ENCODE measurements at regions not wholly inside any gene's neighbourhood (a gene's known extent, or its start where the extent isn't known, plus 50 kb on each side); places are given as distances from the start of the nearest gene placed in this dataset.
"Not testable (repeated sequence)": the region's sequence is repeated elsewhere in the genome, so short reads cannot be mapped to it uniquely, and the experiment has no call there.

GRCh38 chr1:146656356-146657060 lies 281.6 kb upstream of the NBPF12 start:
- not testable (repeated sequence) for H3K79me2 ChIP-seq (ENCODE audit: insufficient read depth, low read depth); H3K4me3 ChIP-seq (IDR thresholded peaks at IDR 0.05; ENCODE audit: insufficient read depth, low read depth, low read length); H2AFZ ChIP-seq (ENCODE audit: low read depth); H3K27ac ChIP-seq; H3K4me2 ChIP-seq; H3K4me1 ChIP-seq (ENCODE audit: low read depth, poor library complexity, severe bottlenecking); H3K27me3 ChIP-seq (ENCODE audit: insufficient read depth, low read depth); H4K20me1 ChIP-seq (ENCODE audit: insufficient read depth); H3K36me3 ChIP-seq (ENCODE audit: insufficient read depth); H3K9ac ChIP-seq

- not testable (repeated sequence) for H3K27ac ChIP-seq; H3K27me3 ChIP-seq (ENCODE audit: insufficient read depth, low read depth); H2AFZ ChIP-seq (ENCODE audit: low read depth); H3K4me1 ChIP-seq (ENCODE audit: low read depth, poor library complexity, severe bottlenecking); H4K20me1 ChIP-seq (ENCODE audit: insufficient read depth); H3K9ac ChIP-seq; H3K79me2 ChIP-seq (ENCODE audit: insufficient read depth, low read depth); H3K4me3 ChIP-seq (IDR thresholded peaks at IDR 0.05; ENCODE audit: insufficient read depth, low read depth, low read length); H3K36me3 ChIP-seq (ENCODE audit: insufficient read depth); H3K4me2 ChIP-seq
These were observed 283.4 kb upstream of the NBPF12 start for GRCh38 chr1:146654763-146655162.

GRCh38 chr1:146645978-146646604 lies 292.0 kb upstream of the NBPF12 start:
- H3K4me3 ChIP-seq (IDR thresholded peaks at IDR 0.05; ENCODE audit: insufficient read depth, low read depth, low read length); H3K27me3 ChIP-seq (ENCODE audit: insufficient read depth, low read depth); H3K27ac ChIP-seq; H3K79me2 ChIP-seq (ENCODE audit: insufficient read depth, low read depth); H3K36me3 ChIP-seq (ENCODE audit: insufficient read depth); H3K9ac ChIP-seq; H3K4me1 ChIP-seq (ENCODE audit: low read depth, poor library complexity, severe bottlenecking); H4K20me1 ChIP-seq (ENCODE audit: insufficient read depth); H2AFZ ChIP-seq (ENCODE audit: low read depth); H3K4me2 ChIP-seq: not testable (repeated sequence)

- H4K20me1 ChIP-seq (ENCODE audit: insufficient read depth); H3K4me3 ChIP-seq (IDR thresholded peaks at IDR 0.05; ENCODE audit: insufficient read depth, low read depth, low read length); H3K36me3 ChIP-seq (ENCODE audit: insufficient read depth); H3K27ac ChIP-seq; H2AFZ ChIP-seq (ENCODE audit: low read depth); H3K4me1 ChIP-seq (ENCODE audit: low read depth, poor library complexity, severe bottlenecking); H3K9ac ChIP-seq; H3K27me3 ChIP-seq (ENCODE audit: insufficient read depth, low read depth); H3K4me2 ChIP-seq; H3K79me2 ChIP-seq (ENCODE audit: insufficient read depth, low read depth): not testable (repeated sequence)
These were observed 296.6 kb upstream of the NBPF12 start for GRCh38 chr1:146641534-146641933.

GRCh38 chr1:146640671-146641070 lies 297.5 kb upstream of the NBPF12 start:
- not testable (repeated sequence) for H3K4me2 ChIP-seq; H4K20me1 ChIP-seq (ENCODE audit: insufficient read depth); H3K4me1 ChIP-seq (ENCODE audit: low read depth, poor library complexity, severe bottlenecking); H2AFZ ChIP-seq (ENCODE audit: low read depth); H3K9ac ChIP-seq; H3K27me3 ChIP-seq (ENCODE audit: insufficient read depth, low read depth); H3K27ac ChIP-seq; H3K36me3 ChIP-seq (ENCODE audit: insufficient read depth); H3K79me2 ChIP-seq (ENCODE audit: insufficient read depth, low read depth); H3K4me3 ChIP-seq (IDR thresholded peaks at IDR 0.05; ENCODE audit: insufficient read depth, low read depth, low read length)

- H3K9ac ChIP-seq; H3K27me3 ChIP-seq (ENCODE audit: insufficient read depth, low read depth); H3K4me2 ChIP-seq; H3K27ac ChIP-seq; H3K4me1 ChIP-seq (ENCODE audit: low read depth, poor library complexity, severe bottlenecking); H3K4me3 ChIP-seq (IDR thresholded peaks at IDR 0.05; ENCODE audit: insufficient read depth, low read depth, low read length); H2AFZ ChIP-seq (ENCODE audit: low read depth); H3K79me2 ChIP-seq (ENCODE audit: insufficient read depth, low read depth); H3K36me3 ChIP-seq (ENCODE audit: insufficient read depth); H4K20me1 ChIP-seq (ENCODE audit: insufficient read depth): not testable (repeated sequence)
These were observed 307.8 kb upstream of the NBPF12 start for GRCh38 chr1:146630302-146630701.

- not testable (repeated sequence) for H2AFZ ChIP-seq (ENCODE audit: low read depth); H3K27ac ChIP-seq; H3K79me2 ChIP-seq (ENCODE audit: insufficient read depth, low read depth); H3K27me3 ChIP-seq (ENCODE audit: insufficient read depth, low read depth); H3K4me1 ChIP-seq (ENCODE audit: low read depth, poor library complexity, severe bottlenecking); H3K9ac ChIP-seq; H3K36me3 ChIP-seq (ENCODE audit: insufficient read depth); H3K4me3 ChIP-seq (IDR thresholded peaks at IDR 0.05; ENCODE audit: insufficient read depth, low read depth, low read length); H3K4me2 ChIP-seq; H4K20me1 ChIP-seq (ENCODE audit: insufficient read depth)
These were observed 319.5 kb upstream of the NBPF12 start for GRCh38 chr1:146618582-146618981.

- not testable (repeated sequence) for H3K27ac ChIP-seq; H3K27me3 ChIP-seq (ENCODE audit: insufficient read depth, low read depth)
These were observed 333.4 kb upstream of the NBPF12 start for GRCh38 chr1:146604681-146605080.

GRCh38 chr1:146600720-146601307 lies 337.3 kb upstream of the NBPF12 start:
- not testable (repeated sequence) for H2AFZ ChIP-seq (ENCODE audit: low read depth); H4K20me1 ChIP-seq (ENCODE audit: insufficient read depth); H3K79me2 ChIP-seq (ENCODE audit: insufficient read depth, low read depth); H3K36me3 ChIP-seq (ENCODE audit: insufficient read depth); H3K9ac ChIP-seq; H3K4me3 ChIP-seq (IDR thresholded peaks at IDR 0.05; ENCODE audit: insufficient read depth, low read depth, low read length); H3K27me3 ChIP-seq (ENCODE audit: insufficient read depth, low read depth); H3K4me2 ChIP-seq; H3K27ac ChIP-seq; H3K4me1 ChIP-seq (ENCODE audit: low read depth, poor library complexity, severe bottlenecking)

More at GRCh38 chr1:146604681-146605080, 333.4 kb upstream of the NBPF12 start:
- H3K4me2 ChIP-seq; H3K36me3 ChIP-seq (ENCODE audit: insufficient read depth); H4K20me1 ChIP-seq (ENCODE audit: insufficient read depth); H3K79me2 ChIP-seq (ENCODE audit: insufficient read depth, low read depth); H3K4me1 ChIP-seq (ENCODE audit: low read depth, poor library complexity, severe bottlenecking); H3K9ac ChIP-seq; H2AFZ ChIP-seq (ENCODE audit: low read depth); H3K4me3 ChIP-seq (IDR thresholded peaks at IDR 0.05; ENCODE audit: insufficient read depth, low read depth, low read length): not testable (repeated sequence)

- H3K4me3 ChIP-seq (IDR thresholded peaks at IDR 0.05; ENCODE audit: insufficient read depth, low read depth, low read length); H3K4me2 ChIP-seq; H3K79me2 ChIP-seq (ENCODE audit: insufficient read depth, low read depth); H3K27me3 ChIP-seq (ENCODE audit: insufficient read depth, low read depth); H3K36me3 ChIP-seq (ENCODE audit: insufficient read depth); H3K9ac ChIP-seq; H4K20me1 ChIP-seq (ENCODE audit: insufficient read depth); H3K4me1 ChIP-seq (ENCODE audit: low read depth, poor library complexity, severe bottlenecking); H3K27ac ChIP-seq; H2AFZ ChIP-seq (ENCODE audit: low read depth): not testable (repeated sequence)
These were observed 338.2 kb upstream of the NBPF12 start for GRCh38 chr1:146599906-146600305.

Data from KMS-11 (cell line).